NCI-H524 (cell line): ENCODE measurements at regions not wholly inside any gene's neighbourhood (a gene's known extent, or its start where the extent isn't known, plus 50 kb on each side); places are given as distances from the start of the nearest gene placed in this dataset.

Source experiments
- DNase-seq, 2 experiments: peaks; one replicate each; lab custom pipeline; 2025; lab: John Stamatoyannopoulos, UW

DNA sequence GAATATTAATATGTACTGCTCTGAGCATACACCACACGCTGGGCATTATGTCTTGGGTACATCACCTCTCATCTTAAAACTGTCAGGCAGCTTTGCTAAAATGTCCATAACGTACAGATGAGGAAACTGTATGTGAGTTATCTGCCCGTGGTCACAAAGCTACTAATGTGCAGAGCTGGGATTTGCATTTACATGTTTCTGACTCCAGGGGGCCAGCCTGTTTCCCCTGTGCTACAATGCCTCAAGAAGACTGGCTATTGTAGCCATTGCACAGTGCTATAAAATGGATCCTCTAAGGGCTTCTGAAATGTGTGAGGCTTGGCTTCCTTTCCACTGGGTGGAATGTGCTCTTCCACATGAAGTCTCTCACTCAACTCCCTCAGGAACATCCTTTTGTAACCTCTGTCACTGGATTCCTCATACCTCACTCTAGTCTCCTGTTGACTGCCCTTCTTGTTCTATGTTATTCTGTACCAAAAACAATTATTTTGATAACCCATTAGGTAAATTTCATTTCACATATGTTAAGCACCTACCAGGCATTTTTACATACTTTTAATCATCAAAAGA, 95.6 kb upstream of the HTR2A start:
- peak in 1 of 2 experiments; percentile 7 for DNase-seq

DNA sequence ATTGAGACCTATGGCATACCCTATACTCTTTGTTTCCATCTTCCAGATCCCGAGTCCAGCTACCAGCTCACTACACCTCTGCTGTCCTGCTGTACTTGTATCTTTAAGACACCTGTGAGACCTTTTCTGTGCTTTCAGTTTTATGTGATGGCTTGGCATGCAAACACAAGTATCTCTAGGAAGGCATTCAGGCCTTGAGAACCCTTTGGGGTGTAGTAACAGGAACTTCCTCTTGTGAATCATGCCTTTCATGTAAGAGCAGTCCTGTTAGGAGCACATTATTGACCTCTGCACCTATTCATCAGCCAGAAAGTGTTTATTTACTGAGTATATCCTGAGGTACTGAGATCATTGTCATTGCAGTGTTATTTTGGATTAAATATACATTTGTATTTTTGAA, 87.0 kb upstream of the HTR2A start:
- DNase-seq = no peak

GRCh38 chr13:46982856-46983582, 86.2 kb upstream of the HTR2A start:
- no peak for DNase-seq

- no peak for DNase-seq
Measured at GRCh38 chr13:46975173-46975572, 78.3 kb upstream of the HTR2A start.

DNA sequence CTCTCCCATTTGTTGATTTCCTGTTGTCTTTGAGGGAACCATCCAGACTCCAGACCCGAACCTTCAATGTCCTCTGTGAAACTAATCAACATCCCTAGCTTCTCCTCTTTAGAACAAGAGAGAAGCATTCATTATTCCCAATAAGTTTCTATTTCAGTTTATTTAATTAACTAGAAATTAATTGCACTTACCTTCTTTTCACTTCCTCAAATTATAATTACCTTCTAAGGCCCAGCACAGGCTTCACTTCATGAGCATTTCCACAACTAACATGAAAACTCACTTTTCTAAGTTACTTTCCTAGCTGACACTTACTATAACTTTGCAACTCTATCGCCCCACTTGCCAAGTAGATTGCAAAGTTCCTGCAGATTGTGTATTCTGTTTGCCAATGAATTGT, 71.6 kb upstream of the HTR2A start:
- no peak for DNase-seq

GRCh38 chr13:46964789-46965527, 68.1 kb upstream of the HTR2A start:
- DNase-seq = no peak

GRCh38 chr13:46963904-46964303, 67.1 kb upstream of the HTR2A start:
- no peak for DNase-seq

GRCh38 chr13:46962281-46962941, 65.6 kb upstream of the HTR2A start:
- peak in 1 of 2 experiments; percentile 15 for DNase-seq

DNA sequence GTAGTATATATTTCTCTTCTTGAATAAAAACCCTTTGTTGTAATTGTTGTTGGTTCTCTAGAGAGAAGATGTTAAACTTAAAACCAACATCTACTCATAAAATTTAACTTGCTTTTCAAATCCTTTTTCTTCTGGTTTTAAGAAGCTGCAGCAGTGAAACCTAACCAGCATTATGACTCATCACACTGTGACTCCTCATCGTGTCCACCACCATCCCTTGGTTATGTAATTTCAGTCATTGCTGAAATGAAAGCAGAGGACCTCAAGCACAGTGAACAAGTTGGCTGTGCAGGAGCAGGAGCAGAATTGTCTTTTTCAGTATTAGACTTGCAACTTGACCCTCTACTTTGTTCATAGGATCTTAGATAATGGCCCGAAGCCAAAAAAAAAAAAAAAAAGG, 64.9 kb upstream of the HTR2A start:
- no peak for DNase-seq

- no peak for DNase-seq
Measured at GRCh38 chr13:46953941-46954340, 57.1 kb upstream of the HTR2A start.

DNA sequence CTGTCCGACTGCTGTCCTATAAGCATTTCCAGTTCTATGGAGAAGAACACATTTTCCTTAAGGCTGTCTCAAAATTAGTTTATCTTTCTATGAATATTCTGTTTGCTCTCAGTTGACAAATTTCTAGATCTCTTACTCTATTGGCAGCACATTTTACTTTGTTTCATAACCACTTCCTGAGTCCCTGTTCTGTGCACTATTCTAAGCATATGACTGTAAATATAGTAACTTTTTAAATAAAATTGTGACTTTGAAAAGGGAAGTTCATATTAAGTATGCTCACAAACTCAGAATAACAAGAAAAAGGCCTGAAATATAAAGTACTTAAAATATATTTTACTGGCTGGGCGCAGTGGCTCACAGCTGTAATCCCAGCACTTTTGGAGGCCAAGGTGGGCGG, 56.5 kb upstream of the HTR2A start:
- DNase-seq = no peak

DNA sequence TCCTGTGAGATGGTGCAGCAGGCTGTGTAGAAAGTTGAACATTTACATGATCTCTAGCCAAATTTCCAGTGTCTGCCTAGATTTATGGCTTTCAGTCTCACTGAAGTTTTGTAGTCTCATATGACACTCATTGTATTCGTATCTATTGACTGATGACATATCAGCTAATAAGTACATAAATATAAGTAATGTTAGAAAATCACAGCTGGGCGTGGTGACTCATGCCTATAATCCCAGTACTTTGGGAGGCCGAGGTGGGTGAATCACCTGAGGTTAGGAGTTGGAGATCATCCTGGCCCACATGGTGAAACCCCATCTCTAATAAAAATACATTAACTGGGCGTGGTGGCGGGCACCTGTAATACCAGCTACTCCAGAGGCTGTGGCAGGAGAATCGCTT, 54.7 kb upstream of the HTR2A start:
- DNase-seq = no peak

- no peak for DNase-seq
Measured at GRCh38 chr13:46949211-46949610, 52.4 kb upstream of the HTR2A start.

DNA sequence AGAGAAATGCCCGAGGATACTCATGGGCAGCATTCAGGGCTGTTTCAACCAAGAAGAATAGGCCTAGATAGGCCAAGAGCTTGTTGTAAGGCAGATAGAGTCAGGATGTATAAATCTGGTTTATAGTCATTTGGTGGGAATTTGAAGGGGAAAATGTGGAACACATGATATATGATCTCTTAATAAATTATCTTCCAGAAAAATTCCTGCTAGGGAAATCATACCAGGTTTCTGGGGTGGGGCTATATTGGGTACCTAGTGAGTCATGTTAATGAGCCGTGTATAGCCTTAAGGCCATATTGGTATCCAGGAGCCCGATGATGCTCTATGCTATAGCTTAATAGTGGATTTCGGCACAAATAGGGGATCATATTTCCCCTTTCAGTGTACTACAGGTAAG, 51.5 kb upstream of the HTR2A start:
- no peak for DNase-seq

GRCh38 chr13:46947425-46948191, 50.8 kb upstream of the HTR2A start:
- DNase-seq = no peak
